Esophagus squamous epithelium (tissue), 5 donors: ENCODE measurements at regions not wholly inside any gene's neighbourhood (a gene's known extent, or its start where the extent isn't known, plus 50 kb on each side); places are given as distances from the start of the nearest gene placed in this dataset.

Experiments
- DNase-seq: peaks from one replicate; lab custom pipeline; 2025; lab: John Stamatoyannopoulos, UW
- H3K27ac ChIP-seq, 4 donors: fragments of 200-600 bp; sonication (generic); one replicate each; pipeline ENCODE4 v1.5.1; 2016 to 2019; ENCODE audit warnings: mild to moderate bottlenecking in 1 of 4
- H3K27me3 ChIP-seq, 4 donors: fragments of 200-600 bp; sonication (generic); 1 replicate in 3 of 4; 2 replicates in 1 of 4; pipeline versions ENCODE4 v1.5.1 to v1.6.0; 2017 to 2021; ENCODE audit warnings: antibody characterized with exemption in 1 of 4
- H3K36me3 ChIP-seq, 3 donors: fragments of 200-600 bp; sonication (generic); one replicate each; pipeline ENCODE4 v1.5.1; 2016 to 2019
- H3K4me1 ChIP-seq, 3 donors: fragments of 200-600 bp; sonication (generic); one replicate each; pipeline ENCODE4 v1.5.1; 2017 to 2019
- H3K4me3 ChIP-seq, 4 donors: fragments of 200-600 bp; sonication (generic); 1 replicate in 3 of 4; 2 replicates in 1 of 4; pipeline ENCODE4 v1.5.1; 2016 to 2019; ENCODE audit warnings: mild to moderate bottlenecking in 2 of 4, moderate library complexity in 1 of 4
- H3K9me3 ChIP-seq, 3 donors: fragments of 200-600 bp; sonication (generic); one replicate each; pipeline ENCODE4 v1.5.1; 2016 to 2019
- CTCF ChIP-seq, 6 experiments: fragments of 450-650 bp in 4 of 6; fragments of 200-600 bp in 2 of 6; sonication (generic) in 2 of 6; IDR thresholded peaks; one replicate each; pipeline ENCODE4 v1.5.1; 2016 to 2019; ENCODE audit warnings: antibody characterized with exemption in 6 of 6, mild to moderate bottlenecking in 4 of 6, moderate library complexity in 4 of 6
- POLR2A ChIP-seq, 4 donors: fragments of 450-650 bp; IDR thresholded peaks; one replicate each; pipeline ENCODE4 v1.6.1; 2017; ENCODE audit warnings: antibody characterized with exemption in 4 of 4, mild to moderate bottlenecking in 4 of 4, moderate library complexity in 3 of 4
- WGBS, 2 donors: methylation state at CpG; one replicate each; pipeline ENCODE4 v1.1.5; 2018; 5-methylcytosine and 5-hydroxymethylcytosine counted together
- intact Hi-C: fragments of 100-400 bp; cut with DNase I; formaldehyde crosslinking; loops from one replicate; pipeline ENCODE4 v1.15.0; 2022
- donor health status: DM: yes; HTN: yes; CAD: no.

GRCh38 chr2:234763002-234763873 is 188.6 kb upstream of the SH3BP4 start:
- Histone ChIP-seq H3K36me3 (no peaks in the 10 kb centered on the region), H3K27me3 (peaks cover 0 to 15% (median 0%) of the 10 kb centered on the region in 4 donors), H3K9me3 (no peaks in the 10 kb centered on the region), H3K4me3 (no peak overlapping the region), H3K27ac (no peak overlapping the region), H3K4me1 (no peaks in the 10 kb centered on the region)
- no peak for TF ChIP-seq POLR2A (IDR thresholded peaks at IDR 0.05)
- no peak for TF ChIP-seq CTCF (IDR thresholded peaks at IDR 0.05)
- DNase-seq = no peak
- intact Hi-C loops = no loop called here
- 55 to 63% methylated on average over 12 to 13 of the region's 13 CpGs for WGBS, 2 donors

- no peaks in the 10 kb centered on the region for H3K9me3 ChIP-seq
- H3K36me3 ChIP-seq = no peaks in the 10 kb centered on the region
- no peak for DNase-seq
- 36 to 70% methylated on average over 4 of the region's 4 CpGs for WGBS, 2 donors
- peaks cover 0 to 3% (median 0%) of the 10 kb centered on the region in 4 donors for H3K27me3 ChIP-seq
- H3K4me3 ChIP-seq = no peak overlapping the region
- no peak overlapping the region for H3K27ac ChIP-seq
- no peaks in the 10 kb centered on the region for H3K4me1 ChIP-seq
- intact Hi-C loops = no loop called here
- TF ChIP-seq POLR2A (IDR thresholded peaks at IDR 0.05) (no peak), CTCF (IDR thresholded peaks at IDR 0.05) (no peak)
These were observed 189.9 kb upstream of the SH3BP4 start for GRCh38 chr2:234761910-234762309.

GRCh38 chr2:234754126-234754525 is 197.7 kb upstream of the SH3BP4 start:
- Histone ChIP-seq H3K9me3 (no peaks in the 10 kb centered on the region), H3K27ac (no peak overlapping the region), H3K36me3 (no peaks in the 10 kb centered on the region), H3K27me3 (no peaks in the 10 kb centered on the region), H3K4me3 (no peak overlapping the region), H3K4me1 (no peaks in the 10 kb centered on the region)
- 67 to 76% methylated on average over 8 of the region's 8 CpGs for WGBS, 2 donors
- intact Hi-C loops = no loop called here
- DNase-seq = no peak
- TF ChIP-seq CTCF (IDR thresholded peaks at IDR 0.05) (no peak), POLR2A (IDR thresholded peaks at IDR 0.05) (no peak)

- no peak for DNase-seq
- TF ChIP-seq CTCF (IDR thresholded peaks at IDR 0.05) (no peak), POLR2A (IDR thresholded peaks at IDR 0.05) (no peak)
- H3K27me3 ChIP-seq = no peaks in the 10 kb centered on the region
- no peak overlapping the region for H3K4me3 ChIP-seq
- 63 to 77% methylated on average over 4 of the region's 4 CpGs for WGBS, 2 donors
- H3K4me1 ChIP-seq = no peaks in the 10 kb centered on the region
- no peaks in the 10 kb centered on the region for H3K36me3 ChIP-seq
- H3K27ac ChIP-seq = no peak overlapping the region
- intact Hi-C loops = no loop called here
- no peaks in the 10 kb centered on the region for H3K9me3 ChIP-seq
These were observed 198.1 kb upstream of the SH3BP4 start for GRCh38 chr2:234753701-234754100.

- 81 to 92% methylated on average over 3 of the region's 3 CpGs for WGBS, 2 donors
- Histone ChIP-seq H3K36me3 (no peaks in the 10 kb centered on the region), H3K9me3 (no peaks in the 10 kb centered on the region), H3K4me3 (no peak overlapping the region), H3K4me1 (no peaks in the 10 kb centered on the region), H3K27ac (no peak overlapping the region), H3K27me3 (no peaks in the 10 kb centered on the region)
- intact Hi-C loops = no loop called here
- no peak for TF ChIP-seq CTCF (IDR thresholded peaks at IDR 0.05)
- no peak for TF ChIP-seq POLR2A (IDR thresholded peaks at IDR 0.05)
- DNase-seq = no peak
These were observed 198.9 kb upstream of the SH3BP4 start for GRCh38 chr2:234752966-234753365.
